Stimulated activated CD4-positive, alpha-beta T cell treated with anti-CD3 and anti-CD28 coated beads, Interleukin-4, amount 100 ng/mL, for 24 hours (primary cell): ENCODE measurements at regions not wholly inside any gene's neighbourhood (a gene's known extent, or its start where the extent isn't known, plus 50 kb on each side); places are given as distances from the start of the nearest gene placed in this dataset.

ENCODE experiments used
- DNase-seq: peaks from one replicate; pipeline ENCODE4 v3.0.0-alpha.2; 2020

GRCh38 chrX:8868906-8869305 is 67.7 kb upstream of the FAM9A start:
- no peak for DNase-seq

GRCh38 chrX:8868070-8868773 is 67.0 kb upstream of the FAM9A start:
- no peak for DNase-seq

- DNase-seq = no peak
Observed at GRCh38 chrX:8867406-8867805, 66.2 kb upstream of the FAM9A start.

GRCh38 chrX:8864161-8864560 is 63.0 kb upstream of the FAM9A start:
- DNase-seq = no peak

GRCh38 chrX:8861908-8862307 is 60.7 kb upstream of the FAM9A start:
- no peak for DNase-seq

GRCh38 chrX:8851231-8851886 is 50.2 kb upstream of the FAM9A start:
- no peak for DNase-seq
